ENCODE measurements at regions not wholly inside any gene's neighbourhood (a gene's known extent, or its start where the extent isn't known, plus 50 kb on each side); places are given as distances from the start of the nearest gene placed in this dataset.
A peak's percentile ranks its signal among the peaks of the same experiment; 100 is the strongest.

GRCh38 chr6:37097335-37097734 lies 72.6 kb upstream of the PIM1 start:
- no peak for DNase-seq (ENCODE audit: low spot score)
- Mint-ChIP-seq H3K4me1 (ENCODE audit: low read depth) (peaks cover 22% of the 10 kb centered on the region), H3K4me3 (no peak overlapping the region), H3K9me3 (no peaks in the 10 kb centered on the region), H3K27ac (no peak overlapping the region), H3K36me3 (ENCODE audit: low read depth) (no peaks in the 10 kb centered on the region), H3K27me3 (ENCODE audit: low read depth) (no peaks in the 10 kb centered on the region)

GRCh38 chr6:37099442-37099841 lies 70.5 kb upstream of the PIM1 start:
- Mint-ChIP-seq H3K4me1 (ENCODE audit: low read depth) (peaks cover 25% of the 10 kb centered on the region), H3K27ac (peak overlapping the region; percentile 26), H3K4me3 (no peak overlapping the region), H3K36me3 (ENCODE audit: low read depth) (no peaks in the 10 kb centered on the region), H3K27me3 (ENCODE audit: low read depth) (no peaks in the 10 kb centered on the region), H3K9me3 (no peaks in the 10 kb centered on the region)
- DNase-seq (ENCODE audit: low spot score) = no peak

GRCh38 chr6:37100745-37101144 lies 69.2 kb upstream of the PIM1 start:
- H3K27me3 Mint-ChIP-seq (ENCODE audit: low read depth) = no peaks in the 10 kb centered on the region
- no peak overlapping the region for H3K4me3 Mint-ChIP-seq

GRCh38 chr6:37101991-37102298 lies 68.0 kb upstream of the PIM1 start:
- H3K9me3 Mint-ChIP-seq = no peaks in the 10 kb centered on the region
- H3K27me3 Mint-ChIP-seq (ENCODE audit: low read depth) = no peaks in the 10 kb centered on the region
- DNase-seq (ENCODE audit: low spot score) = no peak
- peak overlapping the region; percentile 71 for H3K27ac Mint-ChIP-seq
- no peaks in the 10 kb centered on the region for H3K36me3 Mint-ChIP-seq (ENCODE audit: low read depth)
- H3K4me1 Mint-ChIP-seq (ENCODE audit: low read depth) = peaks cover 32% of the 10 kb centered on the region
- H3K4me3 Mint-ChIP-seq = peak overlapping the region; percentile 65

More at GRCh38 chr6:37100745-37101144, 69.2 kb upstream of the PIM1 start:
- H3K27ac Mint-ChIP-seq = no peak overlapping the region
- no peaks in the 10 kb centered on the region for H3K36me3 Mint-ChIP-seq (ENCODE audit: low read depth)
- peaks cover 34% of the 10 kb centered on the region for H3K4me1 Mint-ChIP-seq (ENCODE audit: low read depth)
- DNase-seq (ENCODE audit: low spot score) = no peak
- no peaks in the 10 kb centered on the region for H3K9me3 Mint-ChIP-seq

- peaks cover 37% of the 10 kb centered on the region for H3K4me1 Mint-ChIP-seq (ENCODE audit: low read depth)
- DNase-seq (ENCODE audit: low spot score) = peak; percentile 63
- no peaks in the 10 kb centered on the region for H3K27me3 Mint-ChIP-seq (ENCODE audit: low read depth)
- peak overlapping the region; percentile 65 for H3K4me3 Mint-ChIP-seq
- peak overlapping the region; percentile 71 for H3K27ac Mint-ChIP-seq
- no peaks in the 10 kb centered on the region for H3K36me3 Mint-ChIP-seq (ENCODE audit: low read depth)
- H3K9me3 Mint-ChIP-seq = no peaks in the 10 kb centered on the region
Observed at GRCh38 chr6:37102299-37103168, 67.4 kb upstream of the PIM1 start.

- Mint-ChIP-seq H3K36me3 (ENCODE audit: low read depth) (no peaks in the 10 kb centered on the region), H3K9me3 (no peaks in the 10 kb centered on the region), H3K4me1 (ENCODE audit: low read depth) (peaks cover 37% of the 10 kb centered on the region), H3K4me3 (peak overlapping the region; percentile 64), H3K27ac (peak overlapping the region; percentile 65), H3K27me3 (ENCODE audit: low read depth) (no peaks in the 10 kb centered on the region)
- DNase-seq (ENCODE audit: low spot score) = no peak
Observed at GRCh38 chr6:37103169-37104039, 66.5 kb upstream of the PIM1 start.

GRCh38 chr6:37104824-37105147 lies 65.2 kb upstream of the PIM1 start:
- H3K9me3 Mint-ChIP-seq = no peaks in the 10 kb centered on the region
- H3K36me3 Mint-ChIP-seq (ENCODE audit: low read depth) = no peaks in the 10 kb centered on the region
- no peak overlapping the region for H3K27ac Mint-ChIP-seq
- H3K27me3 Mint-ChIP-seq (ENCODE audit: low read depth) = no peaks in the 10 kb centered on the region
- peaks cover 37% of the 10 kb centered on the region for H3K4me1 Mint-ChIP-seq (ENCODE audit: low read depth)
- no peak for DNase-seq (ENCODE audit: low spot score)
- H3K4me3 Mint-ChIP-seq = no peak overlapping the region

GRCh38 chr6:37105148-37106050 lies 64.6 kb upstream of the PIM1 start:
- H3K4me1 Mint-ChIP-seq (ENCODE audit: low read depth) = peaks cover 43% of the 10 kb centered on the region
- peak overlapping the region; percentile 8 for H3K27ac Mint-ChIP-seq

GRCh38 chr6:37106051-37106363 lies 63.9 kb upstream of the PIM1 start:
- Mint-ChIP-seq H3K4me1 (ENCODE audit: low read depth) (peaks cover 49% of the 10 kb centered on the region), H3K27me3 (ENCODE audit: low read depth) (no peaks in the 10 kb centered on the region), H3K9me3 (no peaks in the 10 kb centered on the region), H3K4me3 (no peak overlapping the region), H3K36me3 (ENCODE audit: low read depth) (no peaks in the 10 kb centered on the region), H3K27ac (peak overlapping the region; percentile 8)
- DNase-seq (ENCODE audit: low spot score) = no peak

More at GRCh38 chr6:37105148-37106050, 64.6 kb upstream of the PIM1 start:
- no peaks in the 10 kb centered on the region for H3K36me3 Mint-ChIP-seq (ENCODE audit: low read depth)
- no peak overlapping the region for H3K4me3 Mint-ChIP-seq
- no peak for DNase-seq (ENCODE audit: low spot score)
- no peaks in the 10 kb centered on the region for H3K27me3 Mint-ChIP-seq (ENCODE audit: low read depth)
- no peaks in the 10 kb centered on the region for H3K9me3 Mint-ChIP-seq

GRCh38 chr6:37106554-37106953 lies 63.4 kb upstream of the PIM1 start:
- H3K4me1 Mint-ChIP-seq (ENCODE audit: low read depth) = peaks cover 52% of the 10 kb centered on the region
- no peak for DNase-seq (ENCODE audit: low spot score)
- no peaks in the 10 kb centered on the region for H3K27me3 Mint-ChIP-seq (ENCODE audit: low read depth)
- H3K4me3 Mint-ChIP-seq = no peak overlapping the region
- no peaks in the 10 kb centered on the region for H3K36me3 Mint-ChIP-seq (ENCODE audit: low read depth)
- no peaks in the 10 kb centered on the region for H3K9me3 Mint-ChIP-seq
- H3K27ac Mint-ChIP-seq = no peak overlapping the region

- Mint-ChIP-seq H3K4me1 (ENCODE audit: low read depth) (peaks cover 48% of the 10 kb centered on the region), H3K27me3 (ENCODE audit: low read depth) (no peaks in the 10 kb centered on the region), H3K36me3 (ENCODE audit: low read depth) (no peaks in the 10 kb centered on the region), H3K9me3 (no peaks in the 10 kb centered on the region), H3K4me3 (no peak overlapping the region), H3K27ac (no peak overlapping the region)
- DNase-seq (ENCODE audit: low spot score) = no peak
Observed at GRCh38 chr6:37106982-37107491, 62.9 kb upstream of the PIM1 start.

- Mint-ChIP-seq H3K36me3 (ENCODE audit: low read depth) (no peaks in the 10 kb centered on the region), H3K9me3 (no peaks in the 10 kb centered on the region), H3K4me1 (ENCODE audit: low read depth) (peaks cover 26% of the 10 kb centered on the region), H3K4me3 (no peak overlapping the region), H3K27me3 (ENCODE audit: low read depth) (no peaks in the 10 kb centered on the region), H3K27ac (no peak overlapping the region)
- no peak for DNase-seq (ENCODE audit: low spot score)
Observed at GRCh38 chr6:37109714-37110499, 60.0 kb upstream of the PIM1 start.
